ENCODE measurements at regions not wholly inside any gene's neighbourhood (a gene's known extent, or its start where the extent isn't known, plus 50 kb on each side); places are given as distances from the start of the nearest gene placed in this dataset.
A peak's percentile ranks its signal among the peaks of the same experiment; 100 is the strongest.

DNA sequence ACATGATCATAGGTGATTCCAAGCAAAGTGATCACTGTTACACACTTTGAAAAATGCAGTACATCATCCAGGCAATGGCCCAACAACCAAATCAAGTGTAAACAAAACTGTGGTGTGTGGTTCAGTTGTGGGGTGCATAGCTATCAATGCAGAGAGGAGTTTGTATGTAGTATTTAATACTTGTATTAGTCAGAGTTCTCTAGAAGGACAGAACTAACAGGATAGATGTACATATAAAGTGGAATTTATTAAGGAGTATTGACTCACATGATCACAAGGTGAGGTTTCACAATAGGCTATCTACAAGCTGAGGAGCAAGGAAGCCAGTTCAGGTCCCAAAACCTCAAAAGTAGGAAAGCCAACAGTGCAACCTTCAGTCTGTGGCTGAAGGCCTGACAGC lies 249.3 kb upstream of the HTR2A start:
- Histone ChIP-seq H3K9ac (ENCODE audit: low read length) (no peak overlapping the region), H3K4me2 (ENCODE audit: low read length) (no peak overlapping the region), H3K4me1 (ENCODE audit: insufficient read depth, low read length) (no peaks in the 10 kb centered on the region), H3K27me3 (ENCODE audit: insufficient read depth, low read length) (no peaks in the 10 kb centered on the region), H3K36me3 (ENCODE audit: insufficient read depth, low read length) (no peaks in the 10 kb centered on the region), H2AFZ (ENCODE audit: low read depth, low read length) (no peak overlapping the region), H3K79me2 (ENCODE audit: insufficient read depth, low read length) (no peaks in the 10 kb centered on the region), H3K9me3 (ENCODE audit: insufficient read depth, low read depth, low read length) (no peaks in the 10 kb centered on the region), H3K27ac (ENCODE audit: low read depth, low read length) (no peak overlapping the region), H3K4me3 (ENCODE audit: insufficient read depth, low read depth, low read length) (no peak overlapping the region), H4K20me1 (ENCODE audit: insufficient read depth, low read length) (no peaks in the 10 kb centered on the region)
- DNase-seq (ENCODE audit: low read depth) = peak; percentile 85
- Mint-ChIP-seq H3K9me3 (ENCODE audit: unreplicated experiment) (no peaks in the 10 kb centered on the region), H3K4me3 (ENCODE audit: unreplicated experiment) (no peak overlapping the region), H3K27ac (ENCODE audit: unreplicated experiment) (no peak overlapping the region), H3K36me3 (ENCODE audit: low read depth, unreplicated experiment) (no peaks in the 10 kb centered on the region), H3K4me1 (ENCODE audit: low read depth, unreplicated experiment) (peaks cover 2% of the 10 kb centered on the region), H3K27me3 (ENCODE audit: low read depth, unreplicated experiment) (no peaks in the 10 kb centered on the region)
- FAIRE-seq = peak; percentile 9
- no peak for TF ChIP-seq EZH2 (IDR thresholded peaks at IDR 0.05; ENCODE audit: insufficient read depth, low read length)
- no peak for TF ChIP-seq CTCF (IDR thresholded peaks at IDR 0.05; ENCODE audit: insufficient read depth, low read depth, low read length)

- Mint-ChIP-seq H3K4me1 (ENCODE audit: low read depth, unreplicated experiment) (peaks cover 2% of the 10 kb centered on the region), H3K27me3 (ENCODE audit: low read depth, unreplicated experiment) (no peaks in the 10 kb centered on the region), H3K9me3 (ENCODE audit: unreplicated experiment) (no peaks in the 10 kb centered on the region), H3K27ac (ENCODE audit: unreplicated experiment) (no peak overlapping the region), H3K4me3 (ENCODE audit: unreplicated experiment) (no peak overlapping the region), H3K36me3 (ENCODE audit: low read depth, unreplicated experiment) (no peaks in the 10 kb centered on the region)
- Histone ChIP-seq H4K20me1 (ENCODE audit: insufficient read depth, low read length) (no peaks in the 10 kb centered on the region), H3K79me2 (ENCODE audit: insufficient read depth, low read length) (no peaks in the 10 kb centered on the region), H3K4me1 (ENCODE audit: insufficient read depth, low read length) (no peaks in the 10 kb centered on the region), H3K9ac (ENCODE audit: low read length) (no peak overlapping the region), H3K4me3 (ENCODE audit: insufficient read depth, low read depth, low read length) (no peak overlapping the region), H2AFZ (ENCODE audit: low read depth, low read length) (no peak overlapping the region), H3K9me3 (ENCODE audit: insufficient read depth, low read depth, low read length) (no peaks in the 10 kb centered on the region), H3K4me2 (ENCODE audit: low read length) (no peak overlapping the region), H3K27me3 (ENCODE audit: insufficient read depth, low read length) (no peaks in the 10 kb centered on the region), H3K27ac (ENCODE audit: low read depth, low read length) (no peak overlapping the region), H3K36me3 (ENCODE audit: insufficient read depth, low read length) (no peaks in the 10 kb centered on the region)
- FAIRE-seq (no peak), DNase-seq (ENCODE audit: low read depth) (no peak)
- no peak for TF ChIP-seq EZH2 (IDR thresholded peaks at IDR 0.05; ENCODE audit: insufficient read depth, low read length)
- no peak for TF ChIP-seq CTCF (IDR thresholded peaks at IDR 0.05; ENCODE audit: insufficient read depth, low read depth, low read length)
These were observed 247.9 kb upstream of the HTR2A start for GRCh38 chr13:47144782-47145181.

GRCh38 chr13:47142105-47142504 lies 245.3 kb upstream of the HTR2A start:
- Mint-ChIP-seq H3K27me3 (ENCODE audit: low read depth, unreplicated experiment) (no peaks in the 10 kb centered on the region), H3K27ac (ENCODE audit: unreplicated experiment) (no peak overlapping the region), H3K4me3 (ENCODE audit: unreplicated experiment) (no peak overlapping the region), H3K4me1 (ENCODE audit: low read depth, unreplicated experiment) (peaks cover 2% of the 10 kb centered on the region), H3K9me3 (ENCODE audit: unreplicated experiment) (no peaks in the 10 kb centered on the region), H3K36me3 (ENCODE audit: low read depth, unreplicated experiment) (no peaks in the 10 kb centered on the region)
- no peaks in the 10 kb centered on the region for H3K79me2 ChIP-seq (ENCODE audit: insufficient read depth, low read length)
- no peak overlapping the region for H2AFZ ChIP-seq (ENCODE audit: low read depth, low read length)
- H3K9ac ChIP-seq (ENCODE audit: low read length) = no peak overlapping the region
- no peaks in the 10 kb centered on the region for H3K27me3 ChIP-seq (ENCODE audit: insufficient read depth, low read length)
- no peaks in the 10 kb centered on the region for H3K36me3 ChIP-seq (ENCODE audit: insufficient read depth, low read length)
- no peak overlapping the region for H3K4me2 ChIP-seq (ENCODE audit: low read length)
- H3K9me3 ChIP-seq (ENCODE audit: insufficient read depth, low read depth, low read length) = no peaks in the 10 kb centered on the region
- H4K20me1 ChIP-seq (ENCODE audit: insufficient read depth, low read length) = no peaks in the 10 kb centered on the region
- DNase-seq (ENCODE audit: low read depth) (no peak), FAIRE-seq (no peak)
- TF ChIP-seq EZH2 (IDR thresholded peaks at IDR 0.05; ENCODE audit: insufficient read depth, low read length) (no peak), CTCF (IDR thresholded peaks at IDR 0.05; ENCODE audit: insufficient read depth, low read depth, low read length) (no peak)
- H3K4me3 ChIP-seq (ENCODE audit: insufficient read depth, low read depth, low read length) = no peak overlapping the region
- H3K4me1 ChIP-seq (ENCODE audit: insufficient read depth, low read length) = no peaks in the 10 kb centered on the region
- no peak overlapping the region for H3K27ac ChIP-seq (ENCODE audit: low read depth, low read length)

Data from astrocyte (in vitro differentiated cells and primary cell).